Neuronal stem cell (in vitro differentiated cells): ENCODE measurements at regions not wholly inside any gene's neighbourhood (a gene's known extent, or its start where the extent isn't known, plus 50 kb on each side); places are given as distances from the start of the nearest gene placed in this dataset.

Experiments used
- DNase-seq: peaks from one replicate; pipeline ENCODE4 v3.0.0-alpha.2; 2013; ENCODE audit warnings: low spot score
- H2AFZ ChIP-seq: one replicate; pipeline ENCODE4 v1.6.1; 2013; ENCODE audit warnings: mild to moderate bottlenecking, low read length, inconsistent platforms
- H2AK5ac ChIP-seq: 2 replicates; pipeline ENCODE4 v1.6.1; 2013; ENCODE audit warnings: low read depth, mild to moderate bottlenecking, inconsistent platforms, low read length, moderate library complexity, mixed read lengths
- H2BK120ac ChIP-seq: 2 replicates; pipeline ENCODE4 v1.6.1; 2013; ENCODE audit warnings: low read depth, mild to moderate bottlenecking, inconsistent platforms, low read length, moderate library complexity, mixed read lengths
- H2BK12ac ChIP-seq: one replicate; pipeline ENCODE4 v1.6.1; 2013; ENCODE audit warnings: low read length, inconsistent platforms
- H2BK15ac ChIP-seq: 2 replicates; pipeline ENCODE4 v1.6.1; 2013; ENCODE audit warnings: mild to moderate bottlenecking, low read length, inconsistent platforms, mixed read lengths
- H2BK5ac ChIP-seq: one replicate; pipeline ENCODE4 v1.6.1; 2013; ENCODE audit warnings: inconsistent platforms, mild to moderate bottlenecking, low read length, moderate library complexity
- H3K14ac ChIP-seq: one replicate; pipeline ENCODE4 v1.6.1; 2013; ENCODE audit warnings: low read length, inconsistent platforms
- H3K18ac ChIP-seq: 2 replicates; pipeline ENCODE4 v1.6.1; 2013; ENCODE audit warnings: low read length, inconsistent platforms
- H3K23ac ChIP-seq: 2 replicates; pipeline ENCODE4 v1.6.1; 2013; ENCODE audit warnings: low read depth, mild to moderate bottlenecking, mixed read lengths, low read length, inconsistent platforms; ENCODE audit not compliant: poor library complexity
- H3K27ac ChIP-seq: replicated peaks from 3 replicates; pipeline ENCODE4 v1.5.1; 2013; ENCODE audit warnings: low read length, inconsistent platforms
- H3K27me3 ChIP-seq, 3 experiments: 2 replicates each; pipeline ENCODE4 v1.6.1; 2013; ENCODE audit warnings: low read length in 3 of 3, mild to moderate bottlenecking in 2 of 3, inconsistent platforms in 1 of 3, low read depth in 1 of 3, mixed read lengths in 1 of 3, moderate library complexity in 1 of 3; ENCODE audit not compliant: control insufficient read depth in 3 of 3, insufficient read depth in 3 of 3
- H3K36me3 ChIP-seq, 2 donors: replicated peaks in 1 of 2; 2 replicates each; pipeline ENCODE4 v1.6.1; 2013; ENCODE audit warnings: low read length in 2 of 2; ENCODE audit not compliant: control insufficient read depth in 2 of 2, insufficient read depth in 2 of 2
- H3K4ac ChIP-seq: 2 replicates; pipeline ENCODE4 v1.6.1; 2013; ENCODE audit warnings: inconsistent platforms, mild to moderate bottlenecking, low read length, moderate library complexity
- H3K4me1 ChIP-seq, 2 donors: 1 replicate in 1 of 2; 2 replicates in 1 of 2; pipeline ENCODE4 v1.6.1; 2013; ENCODE audit warnings: low read length in 2 of 2, low read depth in 1 of 2; ENCODE audit not compliant: control insufficient read depth in 2 of 2, insufficient read depth in 1 of 2
- H3K4me2 ChIP-seq: one replicate; pipeline ENCODE4 v1.6.1; 2013; ENCODE audit warnings: mild to moderate bottlenecking, low read length, inconsistent platforms; ENCODE audit not compliant: insufficient read depth, poor library complexity, severe bottlenecking
- H3K4me3 ChIP-seq, 2 donors: 2 replicates each; pipeline ENCODE4 v1.5.1; 2013; ENCODE audit warnings: low read length in 2 of 2, mild to moderate bottlenecking in 2 of 2, inconsistent platforms in 1 of 2, moderate library complexity in 1 of 2
- H3K79me1 ChIP-seq: one replicate; pipeline ENCODE4 v1.6.1; 2013; ENCODE audit warnings: low read depth, mild to moderate bottlenecking, inconsistent platforms, low read length, moderate library complexity
- H3K9ac ChIP-seq: one replicate; pipeline ENCODE4 v1.6.1; 2013; ENCODE audit warnings: mild to moderate bottlenecking, low read depth, low read length, inconsistent platforms; ENCODE audit not compliant: poor library complexity
- H3K9me3 ChIP-seq, 2 donors: replicated peaks in 1 of 2; 2 replicates each; pipeline versions ENCODE3 to v1.6.1; 2013; ENCODE audit warnings: low read length in 2 of 2, mild to moderate bottlenecking in 2 of 2, inconsistent platforms in 1 of 2, low read depth in 1 of 2, mixed read lengths in 1 of 2, moderate library complexity in 1 of 2; ENCODE audit not compliant: control insufficient read depth in 2 of 2, insufficient read depth in 1 of 2
- H4K8ac ChIP-seq: one replicate; pipeline ENCODE4 v1.6.1; 2013; ENCODE audit warnings: low read depth, mild to moderate bottlenecking, inconsistent platforms, low read length, moderate library complexity
- H4K91ac ChIP-seq: one replicate; pipeline ENCODE4 v1.6.1; 2013; ENCODE audit warnings: low read length, low read depth, mild to moderate bottlenecking, inconsistent platforms; ENCODE audit not compliant: poor library complexity
- WGBS, 2 donors: extraction: QIAGEN DNeasy Blood & Tissue Kit; methylation state at CpG; one replicate each; pipeline ENCODE4 v1.1.7; 2013; ENCODE audit warnings: missing lambda C conversion rate in 2 of 2, mixed read lengths in 1 of 2; ENCODE audit not compliant: insufficient read length in 2 of 2, insufficient replicate concordance in 1 of 2; ENCODE audit errors: extremely low coverage in 2 of 2; 5-methylcytosine and 5-hydroxymethylcytosine counted together

DNA sequence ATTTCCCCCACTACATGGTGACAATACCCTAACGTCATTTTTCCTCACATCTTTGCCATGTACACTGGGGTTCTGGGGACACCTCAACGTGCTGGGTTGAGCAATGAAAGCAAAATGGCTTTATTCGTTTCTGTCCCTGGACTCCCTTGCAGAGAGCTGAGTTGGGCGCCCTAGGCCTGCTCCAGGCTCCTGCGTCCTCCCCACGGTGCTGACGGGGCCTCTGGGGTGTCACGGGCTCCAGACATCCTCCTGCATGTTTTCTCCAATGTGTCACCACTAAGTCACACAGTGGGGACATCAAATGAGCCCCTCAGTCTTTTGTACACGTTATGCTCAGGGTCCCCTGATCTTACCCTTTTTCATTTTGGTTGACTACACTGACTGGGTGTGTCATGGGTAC, 99.8 kb downstream of the TTLL2 start:
- Histone ChIP-seq H2BK120ac (no peak overlapping the region), H3K27me3 (no peaks in the 10 kb centered on the region), H3K4me1 (peaks cover 0 to 11% of the 10 kb centered on the region in 2 donors), H2BK15ac (no peak overlapping the region), H2AK5ac (peak overlapping the region; percentile 42), H3K4me3 (no peak overlapping the region), H3K23ac (no peak overlapping the region), H3K9ac (no peak overlapping the region), H3K4me2 (no peak overlapping the region), H3K79me1 (peaks cover 3% of the 10 kb centered on the region), H4K91ac (no peak overlapping the region), H4K8ac (no peak overlapping the region), H3K9me3 (peaks cover 0 to 2% of the 10 kb centered on the region in 2 donors), H3K18ac (peak overlapping the region; percentile 94), H3K14ac (no peak overlapping the region), H3K36me3 (peaks cover 0 to 9% of the 10 kb centered on the region in 2 donors), H3K4ac (no peak overlapping the region), H3K27ac (no peak overlapping the region), H2AFZ (no peak overlapping the region), H2BK12ac (no peak overlapping the region), H2BK5ac (no peak overlapping the region)
- no peak for DNase-seq
- no CpG with 5 or more reads among the region's 9 CpGs for WGBS, 2 donors

DNA sequence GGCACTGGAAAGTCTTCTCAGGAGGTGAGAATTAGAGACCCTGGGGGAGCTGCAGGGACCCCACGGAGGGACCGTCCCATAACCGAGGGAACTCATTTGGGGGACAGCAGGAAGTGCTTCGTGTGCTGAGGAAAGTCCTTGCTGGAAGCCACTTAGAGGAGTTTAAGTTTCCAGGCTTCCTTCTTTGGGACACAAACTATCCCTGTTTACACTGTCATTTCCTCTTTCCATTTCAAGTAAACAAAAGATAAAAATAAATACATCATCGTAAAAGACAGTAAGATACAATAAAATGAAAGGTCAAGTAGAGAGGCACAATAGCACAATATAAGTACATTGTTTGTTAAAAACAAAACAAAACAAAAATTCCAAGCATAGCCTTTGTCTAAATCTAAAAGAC, 101.2 kb downstream of the TTLL2 start:
- H3K14ac ChIP-seq, result peak overlapping the region; percentile 39
- H3K27me3 ChIP-seq, result no peaks in the 10 kb centered on the region
- H2BK120ac ChIP-seq, result no peak overlapping the region
- DNase-seq, result no peak
- H3K23ac ChIP-seq, result no peak overlapping the region
- H3K4me1 ChIP-seq, result peaks cover 0 to 7% of the 10 kb centered on the region in 2 donors
- no peak overlapping the region for H3K4me2 ChIP-seq
- no peak overlapping the region for H3K4me3 ChIP-seq
- H3K27ac ChIP-seq, result no peak overlapping the region
- no peak overlapping the region for H3K9ac ChIP-seq
- H4K91ac ChIP-seq, result no peak overlapping the region
- no peak overlapping the region for H2BK12ac ChIP-seq
- H4K8ac ChIP-seq, result no peak overlapping the region
- peaks cover 3% of the 10 kb centered on the region for H3K79me1 ChIP-seq
- no peak overlapping the region for H2BK5ac ChIP-seq
- no peak overlapping the region for H3K4ac ChIP-seq
- peak overlapping the region; percentile 69 for H3K18ac ChIP-seq
- H2AFZ ChIP-seq, result no peak overlapping the region
- peaks cover 0 to 2% of the 10 kb centered on the region in 2 donors for H3K9me3 ChIP-seq
- peak overlapping the region; percentile 56 for H2AK5ac ChIP-seq
- peaks cover 0 to 9% of the 10 kb centered on the region in 2 donors for H3K36me3 ChIP-seq
- no CpG with 5 or more reads among the region's 5 CpGs for WGBS, 2 donors
- no peak overlapping the region for H2BK15ac ChIP-seq

DNA sequence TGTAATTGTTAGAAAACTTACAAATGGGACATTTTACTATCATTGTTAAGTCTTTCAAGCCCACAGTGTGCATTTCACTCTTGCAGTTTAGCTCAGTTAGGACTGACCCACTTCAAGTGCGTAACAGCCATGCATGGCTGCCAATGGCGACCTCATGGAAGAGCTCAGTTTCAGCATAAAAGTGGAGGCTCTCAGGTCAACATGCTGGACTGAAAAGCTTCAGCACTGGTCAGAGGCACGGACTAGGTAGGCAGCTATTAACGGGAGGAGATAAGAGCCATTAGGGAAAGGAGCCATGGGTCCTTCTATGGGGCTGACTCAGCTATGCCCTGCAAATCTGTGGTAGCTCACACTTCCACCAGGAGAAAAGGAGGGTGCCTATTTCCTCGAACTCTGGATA, 101.8 kb downstream of the TTLL2 start:
- Histone ChIP-seq H3K4me2 (no peak overlapping the region), H3K27ac (no peak overlapping the region), H3K9me3 (peaks cover 0 to 2% of the 10 kb centered on the region in 2 donors), H3K4me1 (peaks cover 0 to 3% of the 10 kb centered on the region in 2 donors), H2AK5ac (no peak overlapping the region), H2BK5ac (no peak overlapping the region), H2BK15ac (no peak overlapping the region), H3K23ac (no peak overlapping the region), H3K27me3 (no peaks in the 10 kb centered on the region), H4K91ac (no peak overlapping the region), H2BK120ac (no peak overlapping the region), H3K79me1 (peaks cover 3% of the 10 kb centered on the region), H3K14ac (no peak overlapping the region), H2AFZ (no peak overlapping the region), H3K36me3 (peaks cover 0 to 9% of the 10 kb centered on the region in 2 donors), H4K8ac (no peak overlapping the region), H2BK12ac (no peak overlapping the region), H3K9ac (no peak overlapping the region), H3K4ac (no peak overlapping the region), H3K4me3 (no peak overlapping the region), H3K18ac (no peak overlapping the region)
- no peak for DNase-seq
- WGBS, 2 donors, result no CpG with 5 or more reads among the region's 5 CpGs

DNA sequence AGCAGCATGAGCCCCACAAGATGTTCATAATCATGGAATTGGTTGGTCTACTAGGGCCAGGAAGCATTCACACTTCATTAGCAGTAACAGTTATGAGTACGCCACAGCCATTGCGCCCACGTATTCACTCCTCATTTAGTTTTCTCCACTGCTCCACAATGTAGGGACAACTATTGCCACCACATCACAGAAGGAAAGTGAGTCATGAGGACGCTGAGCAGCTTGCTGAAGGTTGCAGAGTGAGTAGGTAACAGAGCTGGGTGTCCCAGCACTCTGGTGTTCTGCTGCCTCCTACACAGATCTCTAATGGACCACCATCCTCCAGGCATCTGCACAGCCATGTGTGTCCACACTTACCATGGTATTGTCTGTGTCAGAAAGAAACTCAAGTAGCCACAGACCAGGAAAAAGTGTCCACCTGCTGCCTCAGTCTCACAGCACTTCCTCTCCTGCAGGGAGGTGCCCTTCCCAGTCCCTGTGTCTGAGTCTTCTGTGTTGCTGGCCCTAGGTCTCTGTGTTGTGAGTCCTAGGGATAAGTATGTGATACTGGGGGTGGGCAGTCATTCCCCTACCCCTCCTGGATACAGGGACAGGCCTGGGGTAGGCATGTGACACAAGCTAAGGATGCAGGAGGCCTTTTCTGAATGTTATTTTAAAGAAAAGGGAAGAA, 103.9 kb downstream of the TTLL2 start:
- Histone ChIP-seq H4K8ac (no peak overlapping the region), H2AFZ (no peak overlapping the region), H2BK15ac (no peak overlapping the region), H3K27me3 (no peaks in the 10 kb centered on the region), H3K27ac (no peak overlapping the region), H2BK5ac (no peak overlapping the region), H3K18ac (no peak overlapping the region), H3K79me1 (peaks cover 5% of the 10 kb centered on the region), H3K14ac (no peak overlapping the region), H3K36me3 (peaks cover 0 to 14% of the 10 kb centered on the region in 2 donors), H3K4me3 (no peak overlapping the region), H2AK5ac (no peak overlapping the region), H3K23ac (no peak overlapping the region), H2BK12ac (no peak overlapping the region), H3K4ac (no peak overlapping the region), H3K9me3 (peaks cover 0 to 3% of the 10 kb centered on the region in 2 donors), H2BK120ac (no peak overlapping the region), H3K4me2 (no peak overlapping the region), H3K9ac (no peak overlapping the region), H4K91ac (no peak overlapping the region), H3K4me1 (peaks cover 0 to 3% of the 10 kb centered on the region in 2 donors)
- DNase-seq, result no peak
- WGBS, 2 donors, result no CpG with 5 or more reads among the region's 4 CpGs
